COR-L47 (cell line): ENCODE measurements at regions not wholly inside any gene's neighbourhood (a gene's known extent, or its start where the extent isn't known, plus 50 kb on each side); places are given as distances from the start of the nearest gene placed in this dataset.
"Not testable (repeated sequence)": the region's sequence is repeated elsewhere in the genome, so short reads cannot be mapped to it uniquely, and the experiment has no call there.

Experiments used
- DNase-seq: peaks from one replicate; lab custom pipeline; 2025; lab: John Stamatoyannopoulos, UW

- DNase-seq = no peak
Observed at GRCh38 chr1:200496937-200497336, 87.1 kb upstream of the ZNF281 start.

DNA sequence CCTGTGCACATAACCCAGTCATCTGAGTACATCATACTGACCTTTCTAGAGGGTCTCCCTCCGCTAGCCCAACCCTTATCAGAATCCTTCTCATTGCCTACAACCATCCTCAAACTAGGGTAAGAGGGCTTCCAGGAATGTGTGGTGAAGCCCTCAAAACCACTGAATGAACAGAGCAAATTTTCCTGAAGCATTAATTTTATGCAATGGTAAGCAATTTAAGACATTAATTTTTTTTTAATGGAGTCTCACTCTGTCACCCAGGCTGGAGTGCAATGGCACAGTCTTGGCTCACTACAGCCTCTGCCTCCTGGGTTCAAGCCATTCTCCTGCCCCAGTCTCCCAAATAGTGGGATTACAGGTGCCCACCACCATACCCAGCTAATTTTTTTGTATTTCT is 86.1 kb upstream of the ZNF281 start:
- no peak for DNase-seq

DNA sequence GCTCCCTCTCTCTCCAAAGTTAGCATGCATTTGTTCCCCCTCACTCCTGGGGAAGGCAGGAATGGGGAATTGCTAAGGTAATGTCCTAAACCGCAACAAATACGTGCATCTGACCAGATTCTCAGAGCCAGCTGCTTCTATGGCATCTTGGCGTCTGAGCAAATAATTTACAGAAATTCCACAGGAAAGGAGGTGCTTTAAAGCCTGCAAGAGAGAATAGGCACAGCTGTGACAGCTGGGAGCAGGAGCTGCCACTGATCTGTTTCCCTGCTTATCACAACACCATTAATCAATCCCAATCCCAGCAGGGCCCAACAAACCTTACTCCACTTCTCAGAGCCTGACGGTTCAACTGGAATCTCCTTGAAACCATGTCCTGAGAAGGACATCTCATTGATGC is 83.5 kb upstream of the ZNF281 start:
- DNase-seq = no peak

GRCh38 chr1:200491103-200491502 is 81.3 kb upstream of the ZNF281 start:
- no peak for DNase-seq

DNA sequence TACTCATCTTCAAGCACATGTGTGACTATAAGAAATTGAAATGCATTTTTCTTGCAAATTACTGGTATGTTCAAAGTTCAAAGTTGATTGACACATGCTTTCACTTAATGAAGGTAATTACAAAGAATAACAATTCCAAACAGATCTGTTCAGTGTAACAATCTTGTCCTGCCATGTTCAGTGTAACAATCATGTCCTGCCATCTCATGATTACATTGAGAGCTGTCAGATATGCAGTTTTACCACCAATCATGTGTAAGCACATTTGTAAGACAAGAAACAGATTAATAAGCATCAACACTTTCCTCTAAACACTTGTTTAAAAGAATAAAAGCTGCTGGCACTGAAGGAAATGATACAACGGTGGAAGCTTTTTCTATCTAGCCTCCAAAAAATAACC is 80.3 kb upstream of the ZNF281 start:
- DNase-seq = no peak

GRCh38 chr1:200488375-200489165 is 78.7 kb upstream of the ZNF281 start:
- peak; percentile 59 for DNase-seq

DNA sequence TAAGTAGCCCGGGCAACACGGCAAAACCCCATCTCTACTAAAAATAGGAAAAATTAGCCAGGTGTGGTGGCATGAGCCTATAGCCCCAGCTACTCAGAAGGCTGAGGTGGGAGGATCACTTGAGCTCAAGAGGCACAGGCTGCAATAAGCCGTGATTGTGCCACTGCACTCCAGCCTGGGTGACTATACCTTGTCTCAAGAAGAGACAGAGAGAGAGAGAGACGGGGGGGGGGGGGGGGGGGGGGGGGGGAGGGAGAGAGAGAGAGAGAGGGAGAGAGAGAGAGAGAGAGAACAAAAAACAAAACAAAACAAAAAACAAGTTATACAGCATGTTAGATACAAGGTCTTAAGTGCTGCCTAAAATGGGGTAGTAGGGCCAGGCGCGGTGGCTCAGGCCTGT is 77.8 kb upstream of the ZNF281 start:
- DNase-seq = no peak

- no peak for DNase-seq
Observed at GRCh38 chr1:200486634-200487033, 76.8 kb upstream of the ZNF281 start.

DNA sequence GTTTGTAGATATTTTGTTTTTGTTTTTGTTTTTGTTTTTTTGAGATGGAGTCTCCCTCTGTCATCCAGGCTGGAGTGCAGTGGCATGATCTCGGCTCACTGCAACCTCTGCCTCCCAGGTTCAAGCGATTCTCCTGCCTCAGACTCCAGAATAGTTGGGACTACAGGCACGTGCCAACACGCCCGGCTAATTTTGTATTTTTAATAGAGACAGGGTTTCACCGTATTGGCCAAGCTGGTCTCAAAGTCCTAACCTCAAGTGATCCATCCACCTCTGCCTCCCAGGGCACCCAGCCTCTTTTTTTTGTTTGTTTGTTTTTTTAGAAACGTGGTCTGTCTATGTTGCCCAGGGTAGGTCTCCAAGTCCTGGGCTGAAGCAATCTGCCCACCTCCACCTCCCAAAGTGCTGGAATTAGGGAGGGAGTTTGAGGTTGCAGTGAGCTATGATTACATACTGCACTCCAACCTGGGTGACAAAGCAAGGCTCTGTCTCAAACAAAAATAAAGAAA is 74.7 kb upstream of the ZNF281 start:
- DNase-seq = not testable (repeated sequence)

- no peak for DNase-seq
Observed at GRCh38 chr1:200483491-200484143, 73.8 kb upstream of the ZNF281 start.

DNA sequence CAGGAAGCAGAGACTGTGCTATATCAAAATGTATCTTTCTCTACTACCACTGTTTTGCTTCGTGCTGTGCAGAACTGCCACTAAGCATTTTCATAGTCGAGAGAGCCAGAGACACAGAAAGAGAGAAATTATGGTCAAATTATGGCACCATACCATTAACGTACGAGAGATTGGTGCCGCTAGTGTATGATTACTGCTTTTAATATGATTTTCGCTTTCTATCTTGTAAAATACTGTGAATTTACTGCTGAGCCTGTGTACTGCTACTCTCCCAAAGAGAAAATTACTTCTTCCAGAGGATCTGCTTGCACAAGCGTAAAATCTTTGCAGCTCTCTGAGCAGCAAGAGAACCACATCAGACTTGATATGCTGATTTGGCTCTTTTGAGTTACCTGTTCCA is 71.1 kb upstream of the ZNF281 start:
- no peak for DNase-seq

DNA sequence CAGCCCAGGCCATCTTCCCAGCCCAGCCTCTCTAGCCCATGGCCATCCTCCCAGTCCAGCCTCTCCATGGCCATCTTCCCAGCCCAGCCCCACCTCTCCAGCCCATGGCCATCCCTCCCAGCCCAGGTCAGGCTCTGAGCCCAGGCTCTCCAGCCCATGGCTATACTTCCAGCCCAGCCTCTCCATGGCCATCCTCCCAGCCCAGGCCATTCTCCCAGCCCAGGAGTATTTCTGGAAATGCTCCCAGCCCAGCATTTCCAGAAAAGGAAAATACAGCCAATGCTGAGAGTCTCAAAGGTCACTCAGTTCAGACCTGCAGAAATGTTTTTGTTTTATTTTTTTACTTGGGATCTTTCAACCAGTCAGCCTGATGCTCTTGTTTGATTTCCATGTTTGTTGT is 70.0 kb upstream of the ZNF281 start:
- no peak for DNase-seq

DNA sequence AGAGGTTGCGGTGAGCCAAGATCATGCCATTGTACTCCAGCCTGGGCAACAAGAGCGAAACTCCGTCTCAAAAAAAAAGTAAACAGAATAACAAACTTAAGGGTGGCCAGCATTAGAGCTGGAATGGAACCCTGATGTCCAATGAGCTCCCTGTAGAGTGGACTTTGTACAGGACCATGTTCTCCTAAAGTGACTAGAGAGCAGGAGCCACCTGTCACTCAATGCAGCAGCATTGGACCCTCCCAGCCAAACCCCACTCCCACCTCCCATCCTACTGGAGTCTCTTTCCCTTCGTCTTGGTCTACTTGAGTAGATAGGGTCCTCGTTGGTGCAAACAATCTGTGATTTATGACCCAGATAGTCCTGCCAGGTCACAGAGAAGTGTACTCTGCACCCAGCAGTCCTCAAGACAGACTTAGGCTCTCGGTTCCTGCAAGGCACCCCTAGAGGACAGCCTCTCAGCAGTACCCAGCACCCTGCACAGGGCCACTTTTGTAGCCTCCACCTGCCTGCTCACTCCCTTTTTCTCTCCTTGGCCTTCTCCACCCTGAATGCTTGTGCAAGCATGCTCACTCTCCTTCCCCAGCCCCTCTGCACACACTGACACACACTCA is 69.2 kb upstream of the ZNF281 start:
- no peak for DNase-seq

DNA sequence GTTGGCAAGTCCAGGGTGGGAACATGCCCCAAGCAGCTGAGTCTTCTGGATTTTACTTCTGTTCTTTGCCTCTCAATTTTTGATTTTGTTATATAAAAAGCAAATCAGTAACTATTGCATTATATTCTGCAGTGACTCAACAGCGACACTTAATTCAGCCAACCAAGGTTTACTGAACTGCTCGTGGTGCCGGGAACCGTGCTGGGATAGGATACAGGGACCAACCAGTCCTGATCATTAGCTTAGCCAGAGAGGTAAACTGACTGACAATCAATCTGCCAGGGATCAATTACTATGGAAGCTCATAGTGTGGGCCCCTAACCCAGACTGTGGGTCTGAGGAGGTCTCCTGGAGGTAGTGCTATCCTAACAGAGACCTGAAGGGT is 68.4 kb upstream of the ZNF281 start:
- DNase-seq = no peak

DNA sequence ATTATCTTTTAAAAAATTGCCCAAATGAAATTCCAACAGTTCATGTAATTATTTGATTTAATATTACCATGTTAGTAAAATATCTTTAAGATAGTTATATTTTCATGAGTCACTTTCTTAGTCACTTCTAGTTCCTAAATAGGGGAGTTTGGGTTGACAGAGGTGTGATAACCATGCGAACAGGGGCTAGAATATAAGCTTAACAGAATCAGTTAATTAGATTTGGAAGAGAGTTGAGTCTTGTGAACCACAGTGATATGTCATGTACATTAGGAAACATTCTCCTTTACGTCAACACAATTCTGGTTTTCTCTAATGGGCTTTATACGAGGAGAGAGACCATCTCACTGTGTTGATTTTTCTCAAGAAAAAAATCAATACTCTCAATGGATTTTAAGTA is 64.8 kb upstream of the ZNF281 start:
- no peak for DNase-seq

DNA sequence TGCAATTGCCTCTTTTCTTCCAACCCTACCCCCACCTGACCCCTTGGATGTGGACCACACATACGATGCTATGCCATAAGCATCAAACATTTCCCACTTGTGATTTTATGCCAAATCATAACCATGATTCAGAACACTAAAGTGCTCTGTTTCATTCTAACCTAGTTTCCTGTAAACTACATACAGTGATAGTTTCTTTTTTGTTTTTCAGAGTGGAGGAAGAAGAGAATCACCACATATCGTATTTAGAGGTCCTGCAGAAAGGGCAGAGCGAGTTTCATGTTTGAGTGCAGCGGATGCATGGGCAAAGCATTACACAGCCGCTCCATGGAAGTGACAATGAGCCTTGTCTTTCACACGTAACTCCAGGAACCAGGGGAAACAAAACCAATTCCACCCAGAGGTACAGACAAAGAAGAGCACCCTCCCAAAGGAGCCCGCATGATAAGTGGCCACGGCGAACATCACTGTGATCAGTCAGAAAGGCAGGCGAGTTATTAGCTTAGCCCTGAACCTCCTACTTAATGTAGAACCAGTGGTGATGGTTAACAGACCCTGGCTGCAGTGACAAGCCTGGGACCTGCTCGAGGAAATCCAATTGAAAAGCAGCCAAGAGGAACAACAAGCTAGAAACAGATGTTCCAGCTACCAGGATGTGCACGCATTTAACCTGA is 64.0 kb upstream of the ZNF281 start:
- DNase-seq = no peak

GRCh38 chr1:200471739-200472138 is 61.9 kb upstream of the ZNF281 start:
- DNase-seq = no peak

DNA sequence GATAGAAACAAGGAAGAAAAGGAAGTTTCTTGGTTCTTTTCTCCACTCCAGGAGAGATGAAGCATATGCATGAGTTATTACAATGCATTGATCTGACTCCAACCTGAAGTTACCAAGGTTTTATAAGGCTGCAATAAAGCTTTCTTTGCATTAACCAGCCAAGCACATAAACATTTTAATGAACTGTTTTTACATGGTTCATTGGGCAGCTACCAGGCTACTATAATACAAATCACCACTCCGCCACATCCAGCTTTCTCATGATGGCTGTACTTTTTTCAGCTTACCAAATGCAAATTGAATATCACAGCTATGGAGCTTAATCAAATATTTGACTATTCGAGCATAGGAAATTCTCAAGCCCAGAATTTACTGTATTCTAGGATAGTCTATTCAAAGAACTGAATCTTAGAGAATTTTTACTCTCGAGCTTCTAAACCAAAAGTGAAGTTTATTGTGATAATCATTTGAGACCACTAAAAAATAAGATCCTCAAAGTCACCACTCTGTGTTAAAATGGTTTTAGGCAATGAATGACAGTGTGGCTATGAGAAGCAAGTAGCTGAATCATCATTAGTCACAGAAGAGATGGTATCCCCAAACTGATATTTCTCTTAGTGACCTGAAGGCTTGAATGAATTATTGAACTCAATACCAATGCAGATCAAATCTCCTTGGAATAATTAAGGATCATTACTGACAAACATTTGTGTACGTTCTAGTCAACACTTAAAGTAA is 58.6 kb upstream of the ZNF281 start:
- no peak for DNase-seq

- no peak for DNase-seq
Observed at GRCh38 chr1:200464784-200465400, 55.1 kb upstream of the ZNF281 start.
